HepG2 (cell line): ENCODE measurements at regions not wholly inside any gene's neighbourhood (a gene's known extent, or its start where the extent isn't known, plus 50 kb on each side); places are given as distances from the start of the nearest gene placed in this dataset.

ENCODE experiments used
- ATAC-seq: fragments of 200-7000 bp; cut with Tn5 transposase; 3 replicates; pipeline ENCODE4 v1.9.1; 2020; ENCODE audit warnings: mild to moderate bottlenecking, moderate library complexity
- BruUV-seq: library from RNA; stranded (reverse); fragments of 400-500 nt; replicated peaks from 2 replicates; lab custom pipeline; 2021; lab: Mats Ljungman, UMichigan
- CTCF ChIA-PET: fragments of 300-600 bp; formaldehyde crosslinking; extraction: SDS; loops from one replicate; lab custom pipeline; 2021; ENCODE audit warnings: low total read pairs, inconsistent platforms, low intra/inter-chr PET ratio; lab: Yijun Ruan, JAX
- POLR2A ChIA-PET: fragments of 350-600 bp; sonication (Branson Sonifier 250); formaldehyde crosslinking; loops from one replicate; lab custom pipeline; 2020; ENCODE audit warnings: antibody characterized with exemption, inconsistent platforms; lab: Yijun Ruan, JAX
- DNase-seq: peaks from one replicate; pipeline ENCODE4 v3.0.0-alpha.2; 2015; ENCODE audit warnings: low spot score
- FAIRE-seq: peaks from 3 replicates; lab custom pipeline; 2011; peaks lifted over from hg19 to GRCh38; lab: Jason Lieb, UNC
- H2AFZ ChIP-seq: one replicate; pipeline ENCODE4 v1.6.1; 2011; ENCODE audit warnings: low read length, inconsistent platforms
- H3K27ac ChIP-seq: fragments of 300-600 bp; 3 replicates; pipeline ENCODE4 v1.8.0; 2011; ENCODE audit warnings: mixed run types, mild to moderate bottlenecking, mixed read lengths, low read length, inconsistent platforms; ENCODE audit not compliant: insufficient read depth; ENCODE audit errors: extremely low read length
- H3K27me3 ChIP-seq, 2 experiments: fragments of 200-600 bp in 1 of 2; 2 replicates in 1 of 2; 3 replicates in 1 of 2; pipeline versions ENCODE4 v1.6.0 to v1.8.0; 2011; ENCODE audit warnings: low read length in 2 of 2, mild to moderate bottlenecking in 2 of 2, moderate library complexity in 2 of 2, inconsistent platforms in 1 of 2; ENCODE audit not compliant: insufficient read depth in 2 of 2, control insufficient read depth in 1 of 2
- H3K36me3 ChIP-seq, 2 experiments: fragments of 200-600 bp in 1 of 2; replicated peaks in 1 of 2; 2 replicates in 1 of 2; 3 replicates in 1 of 2; pipeline versions ENCODE4 v1.5.1 to v1.8.0; 2011; ENCODE audit warnings: low read length in 2 of 2, inconsistent platforms in 1 of 2; ENCODE audit not compliant: insufficient read depth in 2 of 2, control insufficient read depth in 1 of 2
- H3K4me1 ChIP-seq: 2 replicates; pipeline ENCODE4 v1.5.1; 2012; ENCODE audit warnings: low read length, inconsistent platforms; ENCODE audit not compliant: insufficient read depth
- H3K4me2 ChIP-seq: 2 replicates; pipeline ENCODE4 v1.6.0; 2011; ENCODE audit warnings: low read depth, low read length, inconsistent platforms
- H3K4me3 ChIP-seq, 3 experiments: fragments of 200-600 bp in 1 of 3; sonication (generic), shearing (Covaris generic) in 1 of 3; replicated peaks in 1 of 3; 2 replicates each; pipeline ENCODE4 v1.5.1; 2011 to 2016; ENCODE audit warnings: low read length in 3 of 3, inconsistent platforms in 2 of 3, low read depth in 2 of 3, mild to moderate bottlenecking in 2 of 3, control low read depth in 1 of 3, mixed read lengths in 1 of 3; ENCODE audit not compliant: insufficient read depth in 1 of 3
- H3K79me2 ChIP-seq: one replicate; pipeline ENCODE4 v1.6.1; 2011; ENCODE audit warnings: low read length, inconsistent platforms; ENCODE audit not compliant: insufficient read depth
- H3K9ac ChIP-seq: 2 replicates; pipeline ENCODE4 v1.6.0; 2011; ENCODE audit warnings: mild to moderate bottlenecking, low read depth, low read length, inconsistent platforms; ENCODE audit not compliant: insufficient read depth
- H3K9me3 ChIP-seq: 2 replicates; pipeline ENCODE4 v1.5.1; 2012; ENCODE audit warnings: mild to moderate bottlenecking, low read length
- H4K20me1 ChIP-seq: 2 replicates; pipeline ENCODE4 v1.6.0; 2011; ENCODE audit warnings: inconsistent platforms, mild to moderate bottlenecking, low read length, moderate library complexity; ENCODE audit not compliant: insufficient read depth
- AHR ChIP-seq: IDR thresholded peaks from 2 replicates; pipeline ENCODE4 v1.6.1; 2018; ENCODE audit warnings: missing genetic modification reagents, missing compliant biosample characterization
- BCL3 ChIP-seq: sonication (generic); formaldehyde crosslinking; IDR thresholded peaks from 2 replicates; pipeline ENCODE4 v1.5.1; 2020; ENCODE audit warnings: mild to moderate bottlenecking, missing genetic modification reagents, moderate library complexity
- CHCHD3 ChIP-seq: sonication (generic); formaldehyde crosslinking; IDR thresholded peaks from 2 replicates; pipeline ENCODE4 v1.8.0; 2022; ENCODE audit warnings: mild to moderate bottlenecking, missing genetic modification reagents, moderate library complexity
- DMAP1 ChIP-seq: IDR thresholded peaks from 2 replicates; pipeline ENCODE4 v1.6.1; 2016
- FOXA1 ChIP-seq, 2 experiments: fragments of 450-650 bp in 1 of 2; sonication (generic) in 1 of 2; formaldehyde crosslinking in 1 of 2; IDR thresholded peaks; 2 replicates each; pipeline versions ENCODE4 v1.4.0 to v1.6.1; 2016 to 2020; ENCODE audit warnings: missing genetic modification reagents in 1 of 2
- FOXA3 ChIP-seq: IDR thresholded peaks from 2 replicates; pipeline ENCODE4 v1.6.1; 2016; ENCODE audit warnings: missing genetic modification reagents, missing compliant biosample characterization
- GABPB1 ChIP-seq: IDR thresholded peaks from 2 replicates; pipeline ENCODE4 v1.6.1; 2016; ENCODE audit warnings: mild to moderate bottlenecking, missing genetic modification reagents, moderate library complexity, missing compliant biosample characterization
- HNRNPH1 ChIP-seq: fragments of 200-400 bp; formaldehyde crosslinking; optimal IDR thresholded peaks from 2 replicates; pipeline ENCODE3; 2017; ENCODE audit warnings: mild to moderate bottlenecking, low read depth, low read length
- KMT2B ChIP-seq: IDR thresholded peaks from 2 replicates; pipeline ENCODE4 v1.6.1; 2016; ENCODE audit warnings: missing genetic modification reagents, missing compliant biosample characterization
- RARA ChIP-seq: IDR thresholded peaks from 2 replicates; pipeline ENCODE4 v1.6.1; 2016; ENCODE audit warnings: missing genetic modification reagents, missing compliant biosample characterization
- RBM39 ChIP-seq: fragments of 200-400 bp; formaldehyde crosslinking; IDR thresholded peaks from one replicate; pipeline ENCODE4 v1.6.1; 2018; ENCODE audit warnings: antibody characterized with exemption, mild to moderate bottlenecking, low read depth, low read length; ENCODE audit not compliant: poor library complexity, severe bottlenecking
- TRIM22 ChIP-seq: fragments of 450-650 bp; IDR thresholded peaks from 2 replicates; pipeline ENCODE4 v1.6.1; 2017
- TRIM24 ChIP-seq: sonication (generic); formaldehyde crosslinking; IDR thresholded peaks from 2 replicates; pipeline ENCODE4 v1.8.0; 2022; ENCODE audit warnings: mild to moderate bottlenecking, missing genetic modification reagents
- ZBTB33 ChIP-seq: sonication (generic); formaldehyde crosslinking; IDR thresholded peaks from 2 replicates; pipeline ENCODE4 v1.4.0; 2020; ENCODE audit warnings: missing genetic modification reagents
- ZBTB7B ChIP-seq: sonication (generic); formaldehyde crosslinking; IDR thresholded peaks from 2 replicates; pipeline ENCODE4 v1.4.0; 2020; ENCODE audit warnings: missing genetic modification reagents
- ZNF263 ChIP-seq: sonication (generic); formaldehyde crosslinking; IDR thresholded peaks from 2 replicates; pipeline ENCODE4 v1.4.0; 2020; ENCODE audit warnings: missing genetic modification reagents
- ZNF607 ChIP-seq: sonication (generic); formaldehyde crosslinking; IDR thresholded peaks from 2 replicates; pipeline ENCODE4 v1.5.1; 2020; ENCODE audit warnings: missing genetic modification reagents, mild to moderate bottlenecking, borderline replicate concordance
- ZNF616 ChIP-seq: sonication (generic); formaldehyde crosslinking; IDR thresholded peaks from 2 replicates; pipeline ENCODE4 v1.5.0; 2020; ENCODE audit warnings: low read depth, mild to moderate bottlenecking, missing genetic modification reagents
- ZNF703 ChIP-seq: sonication (generic); formaldehyde crosslinking; IDR thresholded peaks from 2 replicates; pipeline ENCODE4 v1.5.1; 2020; ENCODE audit warnings: missing genetic modification reagents, mild to moderate bottlenecking, moderate library complexity, borderline replicate concordance
- ZNF776 ChIP-seq: sonication (generic); formaldehyde crosslinking; IDR thresholded peaks from 2 replicates; pipeline ENCODE4 v1.4.0; 2020; ENCODE audit warnings: mild to moderate bottlenecking, missing genetic modification reagents
- ZSCAN31 ChIP-seq: sonication (generic); formaldehyde crosslinking; IDR thresholded peaks from 2 replicates; pipeline ENCODE4 v1.5.0; 2020; ENCODE audit warnings: low read depth, mild to moderate bottlenecking, missing genetic modification reagents
- WGBS: methylation state at CpG from one replicate; pipeline ENCODE4 v1.1.6; 2017; ENCODE audit warnings: low lambda C conversion rate; 5-methylcytosine and 5-hydroxymethylcytosine counted together
- in situ Hi-C: cut with HindIII; loops from 2 replicates; pipeline ENCODE4 v1.10.0; 2017; ENCODE audit warnings: low pct_unique_long_range_greater_than_20kb; ENCODE audit not compliant: extremely low pct_ligation_motif_present
- intact Hi-C: fragments of 100-400 bp; cut with micrococcal nuclease; formaldehyde crosslinking; loops from one replicate; pipeline ENCODE4 v1.10.0; 2022; ENCODE audit not compliant: unreplicated experiment

- TF ChIP-seq KMT2B (CRISPR knock-in tag) (no peak), ZNF616 (CRISPR knock-in tag) (no peak), CHCHD3 (CRISPR knock-in tag) (no peak), FOXA3 (CRISPR knock-in tag) (no peak), RBM39 (no peak), ZSCAN31 (no peak), ZNF607 (no peak)
Observed at GRCh38 chr9:78856144-78856543, 559.2 kb downstream of the PSAT1 start (continued).

GRCh38 chr9:78856781-78857180, 559.9 kb downstream of the PSAT1 start:
- H2AFZ ChIP-seq = no peak overlapping the region
- FAIRE-seq = no peak
- CTCF ChIA-PET = no interaction called here
- H4K20me1 ChIP-seq = no peaks in the 10 kb centered on the region
- DNase-seq = no peak
- peaks cover 0 to 6% of the 10 kb centered on the region in 2 experiments; a peak in 1 of 5 replicates for H3K27me3 ChIP-seq
- no peaks in the 10 kb centered on the region for H3K36me3 ChIP-seq
- 47% methylated on average over 8 of the region's 8 CpGs for WGBS
- no peak overlapping the region for H3K27ac ChIP-seq
- H3K79me2 ChIP-seq = no peaks in the 10 kb centered on the region
- in situ Hi-C loops = no loop called here
- no peak overlapping the region for H3K4me3 ChIP-seq
- no peak for ATAC-seq
- intact Hi-C loops = no loop called here
- POLR2A ChIA-PET = no interaction called here
- no TSS peak for BruUV-seq
- no peak overlapping the region for H3K4me2 ChIP-seq
- no peaks in the 10 kb centered on the region for H3K4me1 ChIP-seq
- no peaks in the 10 kb centered on the region for H3K9me3 ChIP-seq
- H3K9ac ChIP-seq = no peak overlapping the region
- no peak for TF ChIP-seq BCL3
- TF ChIP-seq AHR = no peak
- TF ChIP-seq FOXA3 (CRISPR knock-in tag) = no peak
- TF ChIP-seq ZBTB33 (CRISPR knock-in tag) = no peak
- TF ChIP-seq ZNF703 (CRISPR knock-in tag) = no peak
- no peak for TF ChIP-seq GABPB1
- TF ChIP-seq RARA (CRISPR knock-in tag) = no peak
- TF ChIP-seq ZBTB7B (CRISPR knock-in tag) = no peak
- no peak for TF ChIP-seq TRIM22
- TF ChIP-seq ZNF776 = no peak
- TF ChIP-seq DMAP1 (CRISPR knock-in tag) = no peak
- no peak for TF ChIP-seq ZNF263 (CRISPR knock-in tag)
- TF ChIP-seq HNRNPH1 = no peak
- TF ChIP-seq FOXA1 (IDR thresholded peaks at IDR 0.05) = no peak
- no peak for TF ChIP-seq FOXA1 (CRISPR knock-in tag; IDR thresholded peaks at IDR 0.05)
- TF ChIP-seq TRIM24 (CRISPR knock-in tag) = no peak
